CD4-positive, alpha-beta T cell treated with Interleukin-17A for 4 hours (primary cell): ENCODE measurements at regions not wholly inside any gene's neighbourhood (a gene's known extent, or its start where the extent isn't known, plus 50 kb on each side); places are given as distances from the start of the nearest gene placed in this dataset.

Experiments used
- DNase-seq: peaks from one replicate; pipeline ENCODE4 v3.0.0-alpha.2; 2020; ENCODE audit warnings: mixed read lengths

GRCh38 chr7:25864943-25865751, 286.9 kb upstream of the NFE2L3 start:
- DNase-seq, result no peak

- no peak for DNase-seq
Observed at GRCh38 chr7:25868509-25868908, 283.5 kb upstream of the NFE2L3 start.

- DNase-seq, result no peak
Observed at GRCh38 chr7:25870574-25870973, 281.4 kb upstream of the NFE2L3 start.

GRCh38 chr7:25876092-25876491, 275.9 kb upstream of the NFE2L3 start:
- DNase-seq, result no peak

GRCh38 chr7:25877802-25878789, 273.9 kb upstream of the NFE2L3 start:
- DNase-seq, result no peak

- DNase-seq, result no peak
Observed at GRCh38 chr7:25879799-25880198, 272.2 kb upstream of the NFE2L3 start.

- no peak for DNase-seq
Observed at GRCh38 chr7:25881317-25882037, 270.5 kb upstream of the NFE2L3 start.

GRCh38 chr7:25882151-25882773, 269.7 kb upstream of the NFE2L3 start:
- no peak for DNase-seq

GRCh38 chr7:25884265-25884828, 267.7 kb upstream of the NFE2L3 start:
- DNase-seq, result no peak

GRCh38 chr7:25885057-25885576, 266.9 kb upstream of the NFE2L3 start:
- DNase-seq, result no peak

- DNase-seq, result no peak
Observed at GRCh38 chr7:25886387-25887240, 265.4 kb upstream of the NFE2L3 start.

- no peak for DNase-seq
Observed at GRCh38 chr7:25887266-25887665, 264.7 kb upstream of the NFE2L3 start.

GRCh38 chr7:25887795-25888559, 264.0 kb upstream of the NFE2L3 start:
- DNase-seq, result no peak

GRCh38 chr7:25889765-25890164, 262.2 kb upstream of the NFE2L3 start:
- no peak for DNase-seq

- DNase-seq, result no peak
Observed at GRCh38 chr7:25891591-25891990, 260.4 kb upstream of the NFE2L3 start.

GRCh38 chr7:25893436-25893835, 258.6 kb upstream of the NFE2L3 start:
- no peak for DNase-seq

GRCh38 chr7:25894002-25894901, 257.7 kb upstream of the NFE2L3 start:
- DNase-seq, result peak; percentile 44

- peak; percentile 82 for DNase-seq
Observed at GRCh38 chr7:25894902-25895791, 256.9 kb upstream of the NFE2L3 start.
